ENCODE measurements at regions not wholly inside any gene's neighbourhood (a gene's known extent, or its start where the extent isn't known, plus 50 kb on each side); places are given as distances from the start of the nearest gene placed in this dataset.

- no peaks in the 10 kb centered on the region for H3K9me3 ChIP-seq (ENCODE audit: insufficient read depth, low read depth, low read length)
- no peak for TF ChIP-seq CTCF (IDR thresholded peaks at IDR 0.05; ENCODE audit: insufficient read depth, low read depth, low read length)
- no peak for TF ChIP-seq EZH2 (IDR thresholded peaks at IDR 0.05; ENCODE audit: insufficient read depth, low read length)
- Mint-ChIP-seq H3K27ac (ENCODE audit: unreplicated experiment) (no peak overlapping the region), H3K4me3 (ENCODE audit: unreplicated experiment) (no peak overlapping the region), H3K4me1 (ENCODE audit: low read depth, unreplicated experiment) (peaks cover 9% of the 10 kb centered on the region), H3K27me3 (ENCODE audit: low read depth, unreplicated experiment) (no peaks in the 10 kb centered on the region), H3K36me3 (ENCODE audit: low read depth, unreplicated experiment) (no peaks in the 10 kb centered on the region), H3K9me3 (ENCODE audit: unreplicated experiment) (no peaks in the 10 kb centered on the region)
- no peak overlapping the region for H3K4me3 ChIP-seq (ENCODE audit: insufficient read depth, low read depth, low read length)
- no peak overlapping the region for H3K9ac ChIP-seq (ENCODE audit: low read length)
- no peak overlapping the region for H3K4me2 ChIP-seq (ENCODE audit: low read length)
- H3K79me2 ChIP-seq (ENCODE audit: insufficient read depth, low read length): no peaks in the 10 kb centered on the region
- H2AFZ ChIP-seq (ENCODE audit: low read depth, low read length): no peak overlapping the region
- H3K27ac ChIP-seq (ENCODE audit: low read depth, low read length): no peak overlapping the region
- no peaks in the 10 kb centered on the region for H3K27me3 ChIP-seq (ENCODE audit: insufficient read depth, low read length)
- no peaks in the 10 kb centered on the region for H3K4me1 ChIP-seq (ENCODE audit: insufficient read depth, low read length)
- FAIRE-seq (no peak), DNase-seq (ENCODE audit: low read depth) (no peak)
- no peaks in the 10 kb centered on the region for H3K36me3 ChIP-seq (ENCODE audit: insufficient read depth, low read length)
- no peaks in the 10 kb centered on the region for H4K20me1 ChIP-seq (ENCODE audit: insufficient read depth, low read length)
Measured at GRCh38 chr20:17141568-17141967, 85.3 kb upstream of the PCSK2 start.

- Mint-ChIP-seq H3K27ac (ENCODE audit: unreplicated experiment) (no peak overlapping the region), H3K36me3 (ENCODE audit: low read depth, unreplicated experiment) (no peaks in the 10 kb centered on the region), H3K27me3 (ENCODE audit: low read depth, unreplicated experiment) (peaks cover 1% of the 10 kb centered on the region), H3K4me1 (ENCODE audit: low read depth, unreplicated experiment) (peaks cover 8% of the 10 kb centered on the region), H3K9me3 (ENCODE audit: unreplicated experiment) (no peaks in the 10 kb centered on the region), H3K4me3 (ENCODE audit: unreplicated experiment) (no peak overlapping the region)
- no peaks in the 10 kb centered on the region for H3K9me3 ChIP-seq (ENCODE audit: insufficient read depth, low read depth, low read length)
- no peak overlapping the region for H3K4me2 ChIP-seq (ENCODE audit: low read length)
- H2AFZ ChIP-seq (ENCODE audit: low read depth, low read length): no peak overlapping the region
- no peaks in the 10 kb centered on the region for H3K36me3 ChIP-seq (ENCODE audit: insufficient read depth, low read length)
- TF ChIP-seq CTCF (IDR thresholded peaks at IDR 0.05; ENCODE audit: insufficient read depth, low read depth, low read length) (no peak), EZH2 (IDR thresholded peaks at IDR 0.05; ENCODE audit: insufficient read depth, low read length) (no peak)
- H3K9ac ChIP-seq (ENCODE audit: low read length): no peak overlapping the region
- H4K20me1 ChIP-seq (ENCODE audit: insufficient read depth, low read length): no peaks in the 10 kb centered on the region
- H3K27me3 ChIP-seq (ENCODE audit: insufficient read depth, low read length): no peaks in the 10 kb centered on the region
- H3K4me1 ChIP-seq (ENCODE audit: insufficient read depth, low read length): no peaks in the 10 kb centered on the region
- FAIRE-seq (no peak), DNase-seq (ENCODE audit: low read depth) (no peak)
- H3K4me3 ChIP-seq (ENCODE audit: insufficient read depth, low read depth, low read length): no peak overlapping the region
- H3K27ac ChIP-seq (ENCODE audit: low read depth, low read length): no peak overlapping the region
- H3K79me2 ChIP-seq (ENCODE audit: insufficient read depth, low read length): no peaks in the 10 kb centered on the region
Measured at GRCh38 chr20:17142666-17143065, 84.2 kb upstream of the PCSK2 start.

GRCh38 chr20:17150858-17151257 is 76.0 kb upstream of the PCSK2 start:
- Mint-ChIP-seq H3K9me3 (ENCODE audit: unreplicated experiment) (no peaks in the 10 kb centered on the region), H3K4me3 (ENCODE audit: unreplicated experiment) (no peak overlapping the region), H3K36me3 (ENCODE audit: low read depth, unreplicated experiment) (no peaks in the 10 kb centered on the region), H3K4me1 (ENCODE audit: low read depth, unreplicated experiment) (no peaks in the 10 kb centered on the region), H3K27me3 (ENCODE audit: low read depth, unreplicated experiment) (peaks cover 15% of the 10 kb centered on the region), H3K27ac (ENCODE audit: unreplicated experiment) (no peak overlapping the region)
- Histone ChIP-seq H3K27me3 (ENCODE audit: insufficient read depth, low read length) (no peaks in the 10 kb centered on the region), H3K27ac (ENCODE audit: low read depth, low read length) (no peak overlapping the region), H2AFZ (ENCODE audit: low read depth, low read length) (no peak overlapping the region), H3K9ac (ENCODE audit: low read length) (no peak overlapping the region), H3K4me3 (ENCODE audit: insufficient read depth, low read depth, low read length) (no peak overlapping the region), H4K20me1 (ENCODE audit: insufficient read depth, low read length) (no peaks in the 10 kb centered on the region), H3K36me3 (ENCODE audit: insufficient read depth, low read length) (no peaks in the 10 kb centered on the region), H3K4me2 (ENCODE audit: low read length) (no peak overlapping the region), H3K9me3 (ENCODE audit: insufficient read depth, low read depth, low read length) (no peaks in the 10 kb centered on the region), H3K4me1 (ENCODE audit: insufficient read depth, low read length) (no peaks in the 10 kb centered on the region), H3K79me2 (ENCODE audit: insufficient read depth, low read length) (no peaks in the 10 kb centered on the region)
- no peak for DNase-seq (ENCODE audit: low read depth)
- TF ChIP-seq CTCF (IDR thresholded peaks at IDR 0.05; ENCODE audit: insufficient read depth, low read depth, low read length): no peak
- TF ChIP-seq EZH2 (IDR thresholded peaks at IDR 0.05; ENCODE audit: insufficient read depth, low read length): no peak
- FAIRE-seq: no peak
